GM21360 (cell line): ENCODE measurements at regions not wholly inside any gene's neighbourhood (a gene's known extent, or its start where the extent isn't known, plus 50 kb on each side); places are given as distances from the start of the nearest gene placed in this dataset.

ENCODE experiments used
- ATAC-seq: cut with Tn5 transposase; IDR thresholded peaks from one replicate; pipeline ENCODE4 v1.9.1; 2021; ENCODE audit warnings: mild to moderate bottlenecking, moderate library complexity; ENCODE audit not compliant: unreplicated experiment

DNA sequence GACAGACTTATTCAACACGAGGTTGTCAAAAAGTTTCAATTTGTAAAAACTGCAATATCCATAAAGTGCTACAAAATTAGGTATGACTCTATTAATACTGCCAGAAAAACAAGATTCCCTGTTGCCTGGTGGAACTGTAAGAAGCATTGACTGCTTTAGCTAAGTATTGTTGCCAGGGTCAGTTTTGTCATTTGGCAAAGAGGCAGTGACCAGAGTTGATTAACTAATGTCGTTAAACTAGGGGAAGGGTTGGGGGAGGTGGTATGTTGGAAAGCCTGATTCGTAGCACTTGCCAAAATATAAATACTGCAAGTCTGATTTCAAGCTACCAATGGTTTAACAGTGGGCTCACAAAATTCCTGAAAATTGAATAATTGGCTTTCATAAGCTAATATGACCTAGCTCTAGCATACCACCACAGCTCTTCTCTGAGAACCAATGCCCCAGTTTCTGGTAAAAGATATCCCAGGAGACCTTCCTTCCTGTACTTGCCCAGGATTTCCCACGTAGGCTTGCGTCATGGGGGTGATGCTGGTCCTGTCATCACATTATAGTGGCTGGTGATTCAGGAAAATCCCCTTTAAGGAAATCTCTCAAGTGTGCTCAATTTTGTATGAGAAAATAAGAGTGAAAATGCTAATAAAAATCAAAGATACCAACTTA is 266.4 kb upstream of the TBC1D5 start:
- ATAC-seq, result no peak

DNA sequence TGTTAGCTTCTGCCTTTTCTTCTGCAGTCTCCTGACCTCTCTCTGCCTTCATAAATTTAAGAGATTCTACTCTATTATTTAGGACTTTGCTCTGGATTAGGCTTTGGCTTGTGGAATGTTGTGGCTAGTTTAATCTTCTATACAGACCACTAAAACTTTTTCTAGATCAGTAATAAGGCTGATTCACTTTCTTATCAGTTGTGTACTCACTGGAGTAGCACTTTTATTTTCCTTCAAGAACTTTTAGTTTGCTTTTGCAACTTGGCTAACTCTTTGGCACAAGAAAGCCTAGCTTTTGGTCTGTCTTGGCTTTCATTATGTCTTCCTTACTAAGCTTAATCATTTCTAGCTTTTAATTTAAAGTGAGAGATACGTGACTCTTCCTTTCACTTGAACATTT is 265.5 kb upstream of the TBC1D5 start:
- ATAC-seq, result no peak

GRCh38 chr3:17995769-17996168 is 253.3 kb upstream of the TBC1D5 start:
- ATAC-seq, result no peak

DNA sequence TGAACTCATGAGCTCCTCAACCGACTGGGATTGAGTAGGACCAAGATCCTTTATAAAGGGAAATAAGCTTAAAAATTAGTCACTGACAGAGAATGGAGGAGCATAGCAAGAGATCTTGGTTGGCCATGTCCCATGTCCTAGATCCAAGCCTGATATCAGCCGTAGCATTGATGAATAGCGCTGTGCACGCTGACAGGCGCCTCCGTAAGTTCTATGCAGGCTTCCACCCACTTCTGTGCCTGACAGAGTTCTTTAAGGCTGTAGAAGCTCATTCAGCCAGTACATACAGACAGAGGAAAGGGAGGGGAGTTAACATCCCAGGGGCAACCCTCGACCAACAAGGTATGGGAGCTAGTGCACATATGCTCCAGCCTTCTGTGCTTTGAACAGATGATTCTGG is 251.7 kb upstream of the TBC1D5 start:
- no peak for ATAC-seq

DNA sequence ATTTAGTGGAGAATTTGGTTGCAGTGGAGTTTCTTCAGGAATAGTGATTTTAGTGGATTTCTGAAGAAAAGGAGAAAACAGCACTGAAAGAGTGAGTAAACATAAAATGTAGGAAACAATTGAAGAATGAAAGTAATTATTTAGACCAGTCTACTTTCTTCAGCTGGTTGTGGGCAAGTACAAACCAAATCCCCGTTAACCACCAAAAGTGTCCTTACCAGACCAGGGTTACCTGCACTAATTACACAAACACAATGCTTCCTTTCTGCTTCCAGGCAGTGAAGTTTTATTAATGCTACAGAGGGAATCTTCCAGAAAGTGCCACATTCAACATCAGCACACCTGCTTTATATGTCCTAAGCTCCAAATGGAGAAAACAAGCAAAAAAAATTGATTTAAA is 248.0 kb upstream of the TBC1D5 start:
- no peak for ATAC-seq

GRCh38 chr3:17986348-17986816 is 244.0 kb upstream of the TBC1D5 start:
- no peak for ATAC-seq

DNA sequence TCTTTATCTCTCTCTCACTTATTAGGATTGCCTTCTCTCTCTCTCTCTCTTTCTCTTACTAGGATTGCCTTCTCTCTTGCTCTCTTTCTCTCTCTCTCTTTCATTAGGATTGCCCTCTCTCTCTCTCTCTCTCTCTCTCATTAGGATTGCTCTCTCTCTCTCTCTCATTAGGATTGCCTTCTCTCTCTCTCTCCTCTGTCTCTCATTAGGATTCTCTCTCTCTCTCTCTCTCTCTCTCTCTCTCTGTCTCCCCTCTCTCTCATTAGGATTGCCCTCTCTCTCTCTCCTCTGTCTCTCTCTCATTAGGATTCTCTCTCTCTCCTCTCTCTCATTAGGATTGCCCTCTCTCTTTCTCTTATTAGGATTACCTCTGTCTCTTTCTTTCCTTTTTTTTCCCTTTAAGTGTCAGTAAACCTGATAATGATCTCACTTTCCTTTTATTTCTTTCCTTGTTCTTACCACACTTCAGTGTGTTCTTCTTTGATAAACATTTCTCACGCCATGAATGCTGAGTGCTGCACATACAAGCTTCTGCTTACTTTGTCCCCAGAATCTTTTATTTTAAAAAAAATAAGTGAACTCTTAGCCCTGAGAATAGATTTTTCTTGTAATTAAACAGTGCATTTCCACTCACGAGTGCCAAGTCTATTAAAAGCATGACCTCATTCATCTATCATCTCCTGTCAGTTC is 243.4 kb upstream of the TBC1D5 start:
- no peak for ATAC-seq

DNA sequence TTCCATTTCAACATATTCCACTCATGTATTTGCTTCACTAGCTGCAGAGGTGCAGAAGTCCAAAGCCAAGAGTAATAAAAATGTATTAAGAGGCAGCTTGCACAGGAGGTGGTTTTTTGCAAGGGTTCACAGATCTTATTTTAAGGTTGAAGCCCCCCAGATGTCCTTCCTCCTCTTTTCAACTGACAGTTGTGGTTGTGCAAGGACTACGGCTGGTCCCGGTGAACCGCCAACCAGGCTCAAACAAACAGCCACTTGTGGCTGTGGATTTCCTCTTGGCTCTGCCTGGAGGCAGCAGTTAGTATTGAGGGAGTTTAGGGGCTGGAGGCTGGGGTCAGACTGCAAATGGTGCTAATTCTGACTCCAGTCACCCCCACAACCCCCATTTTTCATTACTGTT is 240.7 kb upstream of the TBC1D5 start:
- no peak for ATAC-seq

DNA sequence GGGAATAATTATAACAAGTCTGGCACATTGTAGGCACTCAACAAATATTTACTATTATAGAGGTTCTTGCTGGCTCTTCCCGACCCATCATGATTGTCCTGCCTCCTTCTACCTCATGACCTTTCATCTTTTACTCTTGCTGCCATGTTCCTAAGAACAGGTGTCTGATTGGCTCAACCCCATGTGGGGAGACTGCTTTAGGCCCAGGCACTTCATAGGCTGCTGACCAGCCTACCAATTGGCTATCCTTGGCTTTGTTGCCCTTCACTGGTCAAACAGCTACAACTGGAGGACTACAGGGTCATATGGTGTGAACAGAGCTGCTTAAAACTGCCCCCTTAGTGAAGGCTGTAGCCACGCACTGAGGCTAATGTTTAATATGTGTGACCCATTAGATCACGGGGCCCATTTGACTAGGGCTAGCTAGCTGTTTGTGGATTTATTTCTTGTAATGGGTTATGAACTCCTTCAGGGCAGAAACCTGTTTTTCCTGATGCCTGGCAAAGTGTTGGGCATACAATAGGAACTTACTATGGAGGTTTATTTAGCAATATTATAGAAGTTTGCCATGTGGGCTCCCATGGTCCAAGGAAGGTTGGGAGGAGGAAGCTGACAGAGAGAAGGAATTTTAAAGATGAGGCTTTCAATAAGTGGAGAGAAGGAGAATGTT is 239.9 kb upstream of the TBC1D5 start:
- no peak for ATAC-seq

GRCh38 chr3:17980863-17981262 is 238.4 kb upstream of the TBC1D5 start:
- no peak for ATAC-seq

DNA sequence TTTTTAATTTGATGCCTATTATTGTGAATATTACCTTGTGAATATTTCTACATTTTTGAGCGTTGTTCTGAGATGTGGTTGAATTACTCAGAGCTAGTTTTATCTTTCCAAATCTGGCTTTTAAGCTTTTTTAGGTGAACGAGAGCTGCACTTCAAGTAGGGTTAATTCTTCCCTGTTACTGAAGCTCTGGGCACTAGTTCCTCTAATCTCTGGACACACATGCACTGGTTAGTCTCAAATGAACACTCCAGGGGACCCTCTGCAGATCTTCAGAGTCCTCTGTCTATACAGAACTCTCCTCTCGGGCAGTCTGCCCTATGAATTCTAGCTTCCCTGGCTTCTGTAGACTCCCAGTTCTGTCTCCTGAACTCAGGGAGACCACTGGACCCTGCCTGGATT is 237.5 kb upstream of the TBC1D5 start:
- ATAC-seq, result no peak

DNA sequence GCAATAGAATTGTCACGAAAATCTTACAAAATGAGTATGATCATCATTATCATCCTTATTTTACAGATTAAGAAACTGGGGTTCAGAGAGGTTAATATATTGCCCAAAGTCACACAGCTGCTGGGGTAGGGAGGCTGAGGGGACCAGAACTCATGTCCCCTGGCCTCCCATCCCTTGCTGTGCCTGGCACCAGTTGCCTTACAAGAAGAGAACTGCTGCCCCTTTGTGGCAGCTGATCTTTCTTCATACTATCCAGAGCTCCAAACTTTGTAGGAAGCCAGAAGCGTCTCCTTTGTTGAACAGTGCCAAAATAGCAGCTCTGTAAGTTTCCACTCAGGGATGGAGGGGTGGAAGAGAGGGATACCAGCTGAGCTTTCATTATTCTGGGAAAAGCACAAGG is 236.8 kb upstream of the TBC1D5 start:
- ATAC-seq, result no peak

DNA sequence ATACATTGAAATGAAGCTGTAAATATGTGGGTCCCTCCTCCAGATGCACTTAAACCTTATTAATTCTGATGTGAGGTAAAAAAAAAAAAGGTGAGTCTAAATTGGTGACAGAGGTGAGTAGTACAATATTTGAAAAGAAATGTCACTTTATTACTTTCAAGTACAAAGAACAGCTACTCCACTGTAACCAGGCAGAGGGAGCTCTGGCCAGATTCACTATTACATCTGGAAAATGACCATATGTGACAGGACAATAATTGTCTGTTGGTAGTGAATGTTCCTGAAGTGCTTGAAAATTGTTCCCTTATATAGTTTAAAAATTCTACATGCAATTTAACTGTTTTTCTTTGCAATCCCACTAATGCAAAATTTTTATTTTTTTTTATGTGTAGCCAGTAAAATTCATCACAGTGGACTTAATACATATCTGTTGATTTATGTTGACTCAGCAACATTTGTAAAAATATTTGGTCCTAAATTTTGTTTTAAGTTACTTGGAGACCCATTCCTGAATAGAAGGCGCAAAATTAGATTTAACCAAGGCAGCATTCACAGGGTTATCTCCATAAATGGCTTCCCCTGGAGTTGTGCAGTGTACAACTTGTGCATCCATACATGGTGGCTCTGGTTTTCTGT is 231.9 kb upstream of the TBC1D5 start:
- ATAC-seq, result no peak

- ATAC-seq, result no peak
Measured at GRCh38 chr3:17972959-17973906, 230.8 kb upstream of the TBC1D5 start.

DNA sequence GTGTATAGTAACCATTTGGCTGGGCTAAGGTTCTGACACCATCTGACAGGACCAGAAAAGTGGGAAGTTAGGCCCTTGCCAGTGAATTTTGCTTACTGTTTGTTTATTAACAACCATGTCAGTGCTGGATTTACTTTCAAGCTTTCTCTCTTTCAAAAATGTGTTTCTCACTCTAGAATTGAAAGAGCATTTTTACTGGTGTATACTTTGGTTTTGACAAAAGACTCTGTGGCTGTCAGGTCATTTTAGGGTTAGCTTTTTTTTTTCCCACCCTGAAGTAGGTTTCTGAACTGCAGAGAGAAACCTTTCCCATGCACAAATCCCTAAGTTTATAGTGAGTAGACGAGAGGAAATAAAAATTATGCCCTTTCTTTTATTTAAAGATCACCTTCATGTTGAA is 230.0 kb upstream of the TBC1D5 start:
- ATAC-seq, result no peak

GRCh38 chr3:17972030-17972429 is 229.6 kb upstream of the TBC1D5 start:
- no peak for ATAC-seq

- no peak for ATAC-seq
Measured at GRCh38 chr3:17969985-17970568, 227.6 kb upstream of the TBC1D5 start.

GRCh38 chr3:17969244-17969643 is 226.8 kb upstream of the TBC1D5 start:
- ATAC-seq, result no peak

DNA sequence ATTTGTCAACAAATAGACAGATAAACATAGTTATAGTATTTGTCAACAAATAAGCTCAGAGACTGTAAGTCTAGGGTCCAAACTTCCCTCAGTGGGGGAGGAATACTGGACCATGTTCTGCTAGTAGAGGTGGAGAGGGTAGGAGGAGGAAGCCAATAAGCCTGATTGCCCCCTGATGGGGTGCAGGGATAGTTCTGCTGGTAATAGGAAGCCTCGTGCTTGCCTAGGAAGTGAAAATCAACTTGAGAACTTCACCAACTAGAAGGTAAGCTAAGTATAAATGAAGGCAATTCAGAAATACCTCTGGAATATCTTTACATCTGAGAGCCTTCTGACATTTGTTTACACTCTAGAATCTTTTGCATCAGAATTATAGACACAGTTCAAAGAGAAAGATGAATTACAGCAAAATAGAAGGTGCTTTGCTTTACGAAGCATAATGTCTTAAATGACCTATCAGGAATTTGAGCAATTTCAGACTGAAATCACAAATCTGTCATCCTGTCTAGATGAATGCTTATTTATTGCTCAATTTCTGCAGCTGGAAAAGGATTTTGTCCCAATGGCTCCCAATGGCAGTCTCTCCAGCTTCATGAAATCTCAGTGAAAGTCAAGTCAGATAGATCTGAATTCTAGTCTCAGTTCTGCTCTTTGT is 225.6 kb upstream of the TBC1D5 start:
- no peak for ATAC-seq

GRCh38 chr3:17967111-17967510 is 224.7 kb upstream of the TBC1D5 start:
- ATAC-seq, result no peak
